ENCODE measurements at regions not wholly inside any gene's neighbourhood (a gene's known extent, or its start where the extent isn't known, plus 50 kb on each side); places are given as distances from the start of the nearest gene placed in this dataset.
A peak's percentile ranks its signal among the peaks of the same experiment; 100 is the strongest.
"Not testable (repeated sequence)": the region's sequence is repeated elsewhere in the genome, so short reads cannot be mapped to it uniquely, and the experiment has no call there.

DNA sequence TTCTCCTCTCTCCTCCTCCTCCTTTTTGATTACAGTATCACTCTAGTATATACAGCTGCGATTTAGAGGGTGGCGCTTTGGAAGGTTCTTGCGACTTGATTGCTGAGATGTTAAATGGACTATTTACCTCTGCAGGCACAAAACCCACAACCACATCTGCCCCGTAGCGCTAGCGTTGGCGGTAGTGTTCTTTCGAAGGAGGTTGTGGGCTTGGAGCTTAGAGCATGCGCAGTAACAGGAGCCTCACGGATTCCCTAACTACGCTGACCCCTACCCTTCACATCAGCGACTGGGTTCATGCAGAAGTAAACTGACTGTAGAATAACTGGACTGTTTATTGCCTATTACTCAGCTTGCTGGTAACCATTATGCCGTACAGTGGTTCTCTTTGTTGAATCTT, 58.0 kb downstream of the CGGBP1 start:
- no peak for DNase-seq (ENCODE audit: extremely low read depth in 1 of 11, low read depth in 9 of 11, low spot score in 4 of 11)

DNA sequence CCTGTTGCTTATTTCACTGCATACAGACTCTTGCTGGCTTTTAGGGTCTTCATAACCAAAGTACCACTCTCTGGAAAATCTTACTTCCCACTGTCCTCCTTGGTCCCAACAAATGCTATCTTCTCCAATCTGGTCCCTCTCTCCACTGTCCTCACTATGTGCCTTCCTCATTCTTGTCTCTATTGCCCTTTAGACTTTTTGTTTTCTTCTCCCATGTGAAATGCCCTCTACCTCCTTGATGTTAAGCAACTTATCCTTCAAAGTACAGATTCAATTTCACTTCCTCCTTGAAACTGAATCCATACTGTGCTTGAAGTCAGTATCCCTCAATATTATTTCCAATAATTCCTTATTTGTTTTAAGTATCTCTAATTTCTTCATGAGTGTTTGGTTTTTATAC, 60.8 kb downstream of the CGGBP1 start:
- DNase-seq (ENCODE audit: extremely low read depth in 1 of 11, low read depth in 9 of 11, low spot score in 4 of 11): no peak

DNA sequence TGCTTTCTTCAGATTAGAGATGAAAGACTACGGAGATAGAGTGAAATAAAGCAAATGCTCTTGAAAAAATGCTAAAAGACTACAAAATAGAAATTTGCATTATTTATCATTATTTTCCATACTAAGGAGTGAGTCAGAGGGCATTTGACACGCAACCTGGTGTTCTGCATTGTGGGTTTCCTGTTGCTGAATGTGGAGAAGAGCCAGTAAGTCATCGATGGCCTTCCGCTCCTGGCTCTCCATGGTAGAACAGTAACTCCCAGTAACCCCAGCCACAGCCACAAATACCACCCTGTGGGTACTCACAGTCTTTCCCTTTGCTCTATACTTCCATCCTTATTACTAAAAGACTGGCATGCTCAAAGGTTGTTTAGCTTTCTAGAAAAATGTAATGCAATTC, 61.5 kb downstream of the CGGBP1 start:
- no peak for DNase-seq (ENCODE audit: extremely low read depth in 1 of 11, low read depth in 9 of 11, low spot score in 4 of 11)

DNA sequence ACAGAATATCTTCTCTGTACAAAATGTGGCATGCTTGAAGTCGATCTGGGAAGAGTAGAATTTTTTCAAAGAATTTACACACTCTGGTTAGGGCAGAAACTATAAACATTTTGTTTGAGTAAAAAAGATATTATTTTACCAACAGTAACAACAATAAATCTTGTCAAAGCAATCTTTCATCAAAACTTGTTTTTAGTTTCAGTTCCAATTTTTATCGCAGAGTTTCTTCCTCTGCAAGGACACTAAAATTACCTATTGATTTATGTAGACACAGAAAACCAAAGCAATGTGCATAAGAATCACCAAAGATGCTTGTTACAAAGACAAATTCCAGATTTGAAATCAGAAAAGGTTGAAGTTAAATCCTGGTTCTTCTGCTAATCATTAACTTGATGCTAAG, 61.9 kb downstream of the CGGBP1 start:
- no peak for DNase-seq (ENCODE audit: extremely low read depth in 1 of 11, low read depth in 9 of 11, low spot score in 4 of 11)

- DNase-seq (ENCODE audit: extremely low read depth in 1 of 11, low read depth in 9 of 11, low spot score in 4 of 11): no peak
These were observed 65.2 kb downstream of the CGGBP1 start for GRCh38 chr3:87993566-87993965.

- no peak for DNase-seq (ENCODE audit: extremely low read depth in 1 of 11, low read depth in 9 of 11, low spot score in 4 of 11)
These were observed 70.9 kb downstream of the CGGBP1 start for GRCh38 chr3:87987952-87988351.

GRCh38 chr3:87982421-87982820, 76.4 kb downstream of the CGGBP1 start:
- DNase-seq (ENCODE audit: extremely low read depth in 1 of 11, low read depth in 9 of 11, low spot score in 4 of 11): no peak

- no peak for DNase-seq (ENCODE audit: extremely low read depth in 1 of 11, low read depth in 9 of 11, low spot score in 4 of 11)
These were observed 79.3 kb downstream of the CGGBP1 start for GRCh38 chr3:87979527-87979926.

- DNase-seq (ENCODE audit: extremely low read depth in 1 of 11, low read depth in 9 of 11, low spot score in 4 of 11): no peak
These were observed 81.0 kb downstream of the CGGBP1 start for GRCh38 chr3:87977765-87978164.

- no peak for DNase-seq (ENCODE audit: extremely low read depth in 1 of 11, low read depth in 9 of 11, low spot score in 4 of 11)
These were observed 83.1 kb downstream of the CGGBP1 start for GRCh38 chr3:87975716-87976115.

DNA sequence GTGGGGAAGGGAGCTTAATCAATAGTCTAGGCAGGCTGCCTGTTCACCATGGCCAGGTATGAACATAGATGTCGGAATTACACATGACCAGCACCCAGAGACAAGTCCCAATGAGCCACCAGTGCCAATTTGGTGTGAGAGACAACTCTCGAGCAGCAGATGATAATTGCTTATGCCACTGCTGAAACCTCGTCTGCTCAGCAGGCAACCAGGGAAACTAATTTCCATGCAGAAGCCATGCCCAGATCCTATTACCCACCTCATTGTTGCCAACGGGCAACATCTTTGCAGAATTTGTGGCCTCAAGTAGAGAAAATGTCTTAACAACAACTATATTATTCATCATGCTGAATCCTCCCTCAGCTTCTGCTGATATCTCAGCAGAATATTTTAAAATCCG, 84.9 kb downstream of the CGGBP1 start:
- DNase-seq (ENCODE audit: extremely low read depth in 1 of 11, low read depth in 9 of 11, low spot score in 4 of 11): no peak

DNA sequence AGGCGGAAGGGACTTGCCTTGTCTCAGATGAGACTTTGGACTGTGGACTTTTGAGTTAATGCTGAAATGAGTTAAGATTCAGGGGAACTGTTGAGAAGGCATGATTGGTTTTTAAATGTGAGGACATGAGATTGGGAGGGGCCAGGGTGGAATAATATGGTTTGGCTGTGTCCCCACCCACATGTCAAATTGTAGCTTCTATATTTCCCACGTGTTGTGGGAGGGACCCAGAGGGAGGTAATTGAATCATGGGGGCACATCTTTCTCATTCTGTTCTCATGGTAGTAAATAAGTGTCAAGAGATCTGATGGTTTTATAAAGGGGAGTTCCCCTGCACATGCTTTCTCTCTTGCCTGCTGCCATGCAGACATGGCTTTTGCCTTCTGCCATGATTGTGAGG, 89.2 kb downstream of the CGGBP1 start:
- DNase-seq (ENCODE audit: extremely low read depth in 1 of 11, low read depth in 9 of 11, low spot score in 4 of 11): no peak

DNA sequence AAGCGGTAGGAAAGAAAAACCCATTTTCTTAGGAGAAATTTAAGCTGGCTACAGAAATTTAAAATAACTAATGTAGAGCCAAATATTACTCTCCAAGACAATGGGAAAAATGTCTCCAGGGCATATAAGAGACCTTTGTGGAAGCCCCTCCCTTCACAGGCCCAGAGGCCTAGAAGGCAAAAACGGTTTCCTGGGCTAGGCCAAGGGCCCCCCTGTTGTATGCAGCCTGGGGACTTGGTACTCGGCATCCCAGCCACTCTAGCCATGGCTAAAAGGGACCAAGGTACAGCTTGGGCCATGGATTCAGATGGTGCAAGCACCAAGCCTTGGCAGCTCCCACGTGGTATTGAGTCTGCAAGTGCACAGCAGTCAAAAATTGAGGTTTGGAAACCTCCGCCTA, 90.1 kb downstream of the CGGBP1 start:
- DNase-seq (ENCODE audit: extremely low read depth in 1 of 11, low read depth in 9 of 11, low spot score in 4 of 11): no peak

DNA sequence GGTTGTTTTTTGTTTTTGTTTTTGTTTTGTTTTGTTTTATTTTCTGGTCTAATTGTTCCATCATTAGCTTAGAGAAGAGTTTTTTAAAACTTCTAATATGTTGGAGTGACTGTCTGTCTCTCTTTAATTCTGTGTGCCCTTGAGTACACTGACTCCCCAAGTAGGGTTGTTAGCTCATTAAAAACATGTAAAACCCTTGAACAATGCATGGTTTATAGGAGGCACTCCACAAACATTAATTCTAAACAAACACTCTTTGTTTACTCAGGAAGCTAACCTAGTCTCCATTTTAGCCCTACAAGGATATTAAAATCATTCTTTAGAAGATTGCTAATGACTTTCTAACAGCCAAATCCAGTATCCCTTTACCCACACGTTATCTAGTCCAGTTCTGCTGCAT, 100.5 kb downstream of the CGGBP1 start:
- no peak for DNase-seq (ENCODE audit: extremely low read depth in 1 of 11, low read depth in 9 of 11, low spot score in 4 of 11)

GRCh38 chr3:87957575-87957974, 101.2 kb downstream of the CGGBP1 start:
- no peak for DNase-seq (ENCODE audit: extremely low read depth in 1 of 11, low read depth in 9 of 11, low spot score in 4 of 11)

DNA sequence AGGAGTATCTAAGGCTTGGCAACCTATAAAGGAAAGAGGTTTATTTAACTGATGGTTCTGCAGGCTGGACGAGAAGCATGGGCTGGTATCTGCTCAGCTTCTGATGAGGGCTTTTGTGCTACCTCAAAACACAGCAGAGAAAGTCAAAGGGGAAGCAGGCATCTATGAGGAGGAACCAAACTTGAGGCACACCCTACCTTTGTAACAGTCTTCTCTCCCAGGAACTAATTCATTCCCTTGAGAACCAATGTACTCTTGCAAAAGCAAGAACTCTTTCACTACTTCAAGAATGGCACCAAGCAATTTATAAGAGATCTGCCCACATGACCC, 109.0 kb downstream of the CGGBP1 start:
- no peak for DNase-seq (ENCODE audit: extremely low read depth in 1 of 11, low read depth in 9 of 11, low spot score in 4 of 11)

DNA sequence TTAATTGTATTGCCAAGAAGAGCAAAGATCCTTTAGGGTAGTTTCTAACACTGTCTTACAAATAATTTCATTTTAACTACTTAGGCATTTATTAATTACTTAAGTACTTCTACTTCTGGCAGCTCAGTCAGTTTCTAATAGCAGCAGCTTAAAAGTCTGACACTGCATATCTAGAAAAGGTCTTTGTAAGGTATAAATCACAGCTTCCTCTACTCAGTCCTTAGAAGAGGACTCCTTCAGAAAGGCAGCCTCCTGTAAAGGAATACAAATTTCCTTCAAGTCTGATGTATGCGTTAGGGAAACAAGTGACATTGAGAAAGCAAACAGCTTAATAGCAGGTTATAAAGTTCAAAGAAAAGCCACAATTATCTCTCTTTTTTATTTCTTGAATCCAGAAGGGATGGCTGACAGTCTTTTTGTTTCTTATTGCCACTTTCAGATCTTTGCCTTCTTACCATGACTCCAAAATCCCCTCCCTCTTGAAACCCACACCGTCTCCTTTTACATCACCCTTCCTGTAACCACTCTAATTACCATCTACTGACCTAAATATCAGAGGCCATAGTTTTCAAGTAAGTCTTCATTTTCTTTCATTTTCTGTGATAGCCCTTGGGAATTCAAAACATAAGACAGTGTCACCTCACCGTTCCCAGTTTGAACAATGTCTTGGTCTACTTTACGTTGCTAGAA, 109.5 kb downstream of the CGGBP1 start:
- DNase-seq (ENCODE audit: extremely low read depth in 1 of 11, low read depth in 9 of 11, low spot score in 4 of 11): peak in 2 of 11 donors; percentile 3 to 4

- not testable (repeated sequence) for DNase-seq (ENCODE audit: extremely low read depth in 1 of 11, low read depth in 9 of 11, low spot score in 4 of 11)
These were observed 112.8 kb downstream of the CGGBP1 start for GRCh38 chr3:87946007-87946406.

- DNase-seq (ENCODE audit: extremely low read depth in 1 of 11, low read depth in 9 of 11, low spot score in 4 of 11): not testable (repeated sequence)
These were observed 116.5 kb downstream of the CGGBP1 start for GRCh38 chr3:87942256-87942655.

GRCh38 chr3:87924485-87924884, 134.3 kb downstream of the CGGBP1 start:
- DNase-seq (ENCODE audit: extremely low read depth in 1 of 11, low read depth in 9 of 11, low spot score in 4 of 11): no peak

DNA sequence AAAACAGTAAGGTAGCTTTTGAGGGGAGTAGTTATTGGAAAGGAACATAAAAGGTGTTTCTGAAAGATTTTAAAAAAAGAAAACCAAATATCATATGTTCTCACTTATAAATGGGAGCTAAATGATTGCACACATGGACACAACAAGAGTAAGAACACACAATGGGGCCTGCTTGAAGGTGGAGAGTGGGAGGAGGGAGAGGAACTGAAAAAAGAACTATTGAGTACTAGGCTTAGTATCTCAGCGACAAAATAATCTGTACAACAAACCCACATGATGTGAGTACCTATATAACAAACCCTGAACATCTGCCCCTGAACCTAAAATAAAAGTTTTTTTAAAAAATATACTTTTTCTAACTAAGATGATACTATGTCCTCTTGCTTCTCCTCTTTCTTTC, 138.3 kb downstream of the CGGBP1 start:
- no peak for DNase-seq (ENCODE audit: extremely low read depth in 1 of 11, low read depth in 9 of 11, low spot score in 4 of 11)

DNA sequence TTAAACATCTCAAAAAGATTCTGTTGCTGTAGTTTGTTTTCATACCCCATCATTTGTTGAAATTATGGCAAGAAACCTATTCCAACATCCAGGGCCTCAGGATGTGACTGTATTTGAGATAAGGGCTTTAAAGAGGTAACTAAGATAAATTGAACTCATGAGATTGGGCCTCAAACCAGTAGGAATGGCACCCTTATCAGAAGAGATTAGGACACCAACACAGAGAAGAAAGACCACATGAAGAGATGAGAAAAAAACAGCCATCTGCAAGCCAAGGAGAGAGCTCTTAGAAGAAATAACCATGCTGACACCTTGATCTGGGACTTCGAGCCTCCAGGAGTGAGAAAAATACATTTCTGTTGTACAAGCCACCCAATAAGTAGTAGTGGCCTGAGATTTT, 157.7 kb downstream of the CGGBP1 start:
- DNase-seq (ENCODE audit: extremely low read depth in 1 of 11, low read depth in 9 of 11, low spot score in 4 of 11): no peak

All from renal cortex interstitium (tissue), 11 donors.